ENCODE measurements at regions not wholly inside any gene's neighbourhood (a gene's known extent, or its start where the extent isn't known, plus 50 kb on each side); places are given as distances from the start of the nearest gene placed in this dataset.
"Not testable (repeated sequence)": the region's sequence is repeated elsewhere in the genome, so short reads cannot be mapped to it uniquely, and the experiment has no call there.

DNA sequence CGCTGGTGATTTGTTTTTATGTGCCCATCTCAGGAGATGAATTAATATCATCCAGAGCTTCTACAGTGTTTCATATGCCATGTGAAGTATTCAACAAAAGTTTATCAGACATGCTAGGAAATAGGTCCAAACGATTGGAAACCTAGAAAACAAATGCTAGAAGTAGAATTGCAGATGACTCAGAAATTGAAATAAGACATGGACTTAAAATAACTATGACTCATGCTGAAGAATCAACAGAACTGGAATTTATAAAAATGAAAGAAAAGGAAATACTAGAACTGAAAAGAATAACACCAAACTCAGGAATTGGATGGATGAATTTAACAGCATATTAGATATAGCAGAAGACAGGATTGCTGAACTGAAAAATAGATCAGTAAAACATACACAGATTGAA is 172.7 kb upstream of the GIMD1 start:
- no peak for FAIRE-seq
- no peak for DNase-seq (ENCODE audit: insufficient read length, low spot score)

DNA sequence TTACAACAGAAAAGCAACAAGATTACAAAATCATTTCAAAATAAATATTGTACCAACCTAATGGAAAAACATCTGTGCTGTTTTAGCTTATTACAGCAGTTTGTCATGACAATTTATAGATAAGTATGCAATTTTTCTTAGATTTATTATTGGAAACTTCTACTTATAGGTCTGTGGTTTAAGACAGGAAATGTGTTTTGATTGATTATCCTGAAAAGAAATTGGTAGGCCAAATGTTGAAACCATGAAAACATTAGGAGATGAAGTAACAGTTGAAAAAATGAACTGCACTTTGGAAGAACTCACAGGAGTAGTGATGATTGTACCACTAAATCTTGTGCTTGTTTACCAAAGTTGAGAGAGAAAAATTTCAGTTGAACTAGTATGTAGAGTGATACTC is 162.2 kb upstream of the GIMD1 start:
- no peak for FAIRE-seq
- no peak for DNase-seq (ENCODE audit: insufficient read length, low spot score)

DNA sequence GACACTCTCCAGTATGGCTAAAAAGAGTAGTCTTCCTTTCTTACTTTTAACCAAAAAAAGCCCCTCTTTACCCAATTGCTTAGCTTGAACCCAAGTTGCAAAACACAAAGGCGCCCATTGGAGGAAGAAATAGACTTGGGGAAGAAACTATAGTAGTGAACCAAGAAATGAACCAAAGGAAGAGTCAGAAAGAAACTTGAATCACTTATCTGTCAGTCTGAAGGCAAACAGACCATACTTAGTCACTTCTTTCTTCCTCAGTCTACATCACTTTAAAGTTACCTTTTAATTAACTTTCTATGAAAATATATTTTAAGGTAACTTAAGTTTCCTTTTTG is 161.4 kb upstream of the GIMD1 start:
- DNase-seq (ENCODE audit: insufficient read length, low spot score) = no peak
- no peak for FAIRE-seq

DNA sequence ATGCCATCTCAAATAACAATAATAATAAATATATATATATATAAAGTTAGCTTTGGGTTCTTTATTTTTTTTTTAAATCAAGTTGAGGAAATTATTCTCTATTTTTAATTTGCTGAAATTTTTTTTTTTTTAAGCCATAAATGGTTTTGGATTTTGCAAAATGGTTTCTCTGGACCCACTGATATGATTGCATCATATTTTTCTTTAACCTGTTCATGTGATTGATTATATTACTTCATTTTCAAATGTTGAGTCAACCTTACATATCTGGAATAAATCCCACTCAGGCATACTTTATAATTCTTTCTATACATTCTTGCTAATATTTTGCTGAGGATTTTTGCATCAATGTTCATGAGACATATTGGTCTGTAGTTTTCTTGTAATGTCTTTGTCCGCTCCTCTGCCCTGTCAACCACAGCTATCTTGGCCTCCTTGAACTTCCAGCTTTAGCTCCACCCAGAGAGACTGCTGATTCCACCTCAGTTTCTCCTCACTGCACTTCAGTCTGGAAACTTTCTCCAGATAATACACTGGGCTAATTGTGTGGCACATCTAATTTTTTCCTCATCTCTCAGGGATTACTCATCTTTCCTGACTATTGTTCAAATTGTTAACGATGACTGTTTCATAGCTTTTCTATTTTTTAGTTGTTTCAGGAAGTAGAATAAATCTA is 160.9 kb upstream of the GIMD1 start:
- DNase-seq (ENCODE audit: insufficient read length, low spot score) (no peak), FAIRE-seq (no peak)

DNA sequence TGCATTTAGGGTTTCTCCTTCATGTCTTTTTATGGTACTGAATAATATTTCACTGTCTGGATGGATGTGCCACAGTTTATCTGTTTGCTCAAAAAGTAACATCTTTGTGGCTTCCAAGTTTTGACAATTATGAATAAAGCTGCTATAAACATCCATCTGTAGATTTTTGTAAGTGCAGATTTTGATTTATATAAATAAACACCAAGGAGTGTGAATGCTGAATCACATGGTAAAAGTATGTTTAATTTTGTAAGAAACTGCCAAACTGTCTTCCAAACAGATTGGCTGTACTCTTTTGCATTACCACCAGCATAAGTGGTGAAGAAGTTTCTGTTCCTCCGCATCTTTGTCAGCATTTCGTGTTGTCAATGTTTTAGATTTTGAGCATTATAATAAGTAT is 158.7 kb upstream of the GIMD1 start:
- FAIRE-seq = no peak
- DNase-seq (ENCODE audit: insufficient read length, low spot score) = no peak

DNA sequence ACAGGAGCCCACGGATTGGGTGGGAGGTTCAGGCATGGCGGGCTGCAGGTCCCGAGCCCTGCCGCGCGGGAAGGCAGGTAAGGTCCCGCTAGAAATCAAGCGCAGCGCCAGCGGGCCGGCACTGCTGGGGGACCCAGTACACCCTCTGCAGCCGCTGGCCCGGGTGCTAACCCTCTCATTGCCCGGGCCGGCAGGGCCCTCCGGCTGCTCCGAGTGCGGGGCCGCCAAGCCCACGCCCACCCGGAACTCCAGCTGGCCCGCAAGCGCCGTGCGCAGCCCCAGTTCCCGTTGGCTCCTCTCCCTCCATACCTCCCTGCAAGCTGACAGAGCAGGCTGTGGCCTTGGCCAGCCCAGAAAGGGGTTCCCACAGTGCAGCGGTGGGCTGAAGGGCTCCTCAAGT is 156.8 kb upstream of the GIMD1 start:
- DNase-seq (ENCODE audit: insufficient read length, low spot score); FAIRE-seq: not testable (repeated sequence)

DNA sequence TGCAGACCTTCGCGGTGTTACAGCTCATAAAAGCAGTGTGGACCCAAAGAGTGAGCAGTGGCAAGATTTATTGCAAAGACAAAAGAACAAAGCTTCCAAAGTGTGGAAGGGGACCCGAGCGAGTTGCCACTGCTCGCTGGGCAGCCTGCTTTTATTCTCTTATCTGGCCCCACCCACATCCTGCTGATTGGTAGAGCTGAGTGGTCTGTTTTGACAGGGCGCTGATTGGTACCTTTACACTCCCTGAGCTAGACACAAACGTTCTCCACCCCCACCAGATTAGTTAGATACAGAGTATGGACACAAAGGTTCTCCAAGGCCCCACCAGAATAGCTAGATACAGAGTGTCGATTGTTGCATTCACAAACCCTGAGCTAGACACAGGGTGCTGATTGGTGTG is 156.2 kb upstream of the GIMD1 start:
- DNase-seq (ENCODE audit: insufficient read length, low spot score); FAIRE-seq: not testable (repeated sequence)

DNA sequence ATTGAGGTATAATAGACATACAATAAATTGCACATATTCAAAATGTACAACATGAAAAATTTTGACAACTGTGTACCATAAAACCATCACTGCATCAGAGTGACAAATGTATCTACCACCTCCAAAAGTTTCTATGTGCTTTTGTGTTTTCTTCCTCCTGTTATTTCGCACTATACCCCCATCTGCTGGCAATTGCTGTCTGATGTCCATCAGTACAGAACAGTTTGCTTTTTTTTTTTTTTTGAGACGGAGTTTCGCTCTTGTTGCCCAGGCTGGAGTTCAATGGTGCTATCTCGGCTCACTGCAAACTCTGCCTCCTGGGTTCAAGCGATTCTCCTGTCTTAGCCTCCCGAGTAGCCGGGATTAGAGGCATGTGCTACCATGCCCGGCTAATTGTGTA is 154.3 kb upstream of the GIMD1 start:
- DNase-seq (ENCODE audit: insufficient read length, low spot score) = no peak
- FAIRE-seq = no peak

DNA sequence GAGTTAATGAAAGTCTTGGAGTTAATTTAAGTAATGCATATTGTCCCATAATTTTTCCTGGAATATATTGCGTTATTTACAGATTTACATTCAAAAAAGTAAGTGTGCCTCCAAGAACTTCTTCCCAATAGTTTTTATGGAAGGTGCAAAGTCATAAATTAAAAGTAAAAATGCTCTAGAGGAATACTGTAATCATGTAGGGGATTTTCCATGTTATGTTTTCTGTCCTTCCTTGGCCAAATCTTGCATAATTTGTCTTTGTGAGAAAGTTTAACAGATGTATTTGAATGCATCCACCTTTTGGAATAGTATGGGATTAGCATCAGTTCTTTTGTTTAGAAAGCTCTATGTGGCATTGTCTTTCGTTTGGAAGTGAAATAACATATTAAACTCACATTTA is 144.1 kb upstream of the GIMD1 start:
- no peak for FAIRE-seq
- no peak for DNase-seq (ENCODE audit: insufficient read length, low spot score)

DNA sequence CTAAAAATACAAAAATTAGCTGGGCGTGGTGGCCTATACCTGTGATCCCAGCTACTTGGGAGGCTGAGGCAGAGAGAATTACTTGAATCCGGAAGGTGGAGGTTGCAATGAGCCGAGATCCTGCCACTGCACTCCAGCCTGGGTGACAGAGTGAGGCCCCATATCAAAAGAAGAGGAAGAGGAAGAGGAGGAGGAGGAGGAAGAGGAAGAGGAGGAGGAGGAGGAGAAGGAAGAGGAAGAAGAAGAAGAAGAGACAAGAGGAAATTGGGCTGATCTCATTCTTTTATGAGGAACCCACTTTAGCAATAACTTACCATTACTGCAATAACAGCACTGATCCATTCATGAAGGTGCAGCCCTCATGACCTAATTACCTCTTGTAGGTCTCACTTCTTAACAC is 138.9 kb upstream of the GIMD1 start:
- DNase-seq (ENCODE audit: insufficient read length, low spot score) = no peak
- no peak for FAIRE-seq

DNA sequence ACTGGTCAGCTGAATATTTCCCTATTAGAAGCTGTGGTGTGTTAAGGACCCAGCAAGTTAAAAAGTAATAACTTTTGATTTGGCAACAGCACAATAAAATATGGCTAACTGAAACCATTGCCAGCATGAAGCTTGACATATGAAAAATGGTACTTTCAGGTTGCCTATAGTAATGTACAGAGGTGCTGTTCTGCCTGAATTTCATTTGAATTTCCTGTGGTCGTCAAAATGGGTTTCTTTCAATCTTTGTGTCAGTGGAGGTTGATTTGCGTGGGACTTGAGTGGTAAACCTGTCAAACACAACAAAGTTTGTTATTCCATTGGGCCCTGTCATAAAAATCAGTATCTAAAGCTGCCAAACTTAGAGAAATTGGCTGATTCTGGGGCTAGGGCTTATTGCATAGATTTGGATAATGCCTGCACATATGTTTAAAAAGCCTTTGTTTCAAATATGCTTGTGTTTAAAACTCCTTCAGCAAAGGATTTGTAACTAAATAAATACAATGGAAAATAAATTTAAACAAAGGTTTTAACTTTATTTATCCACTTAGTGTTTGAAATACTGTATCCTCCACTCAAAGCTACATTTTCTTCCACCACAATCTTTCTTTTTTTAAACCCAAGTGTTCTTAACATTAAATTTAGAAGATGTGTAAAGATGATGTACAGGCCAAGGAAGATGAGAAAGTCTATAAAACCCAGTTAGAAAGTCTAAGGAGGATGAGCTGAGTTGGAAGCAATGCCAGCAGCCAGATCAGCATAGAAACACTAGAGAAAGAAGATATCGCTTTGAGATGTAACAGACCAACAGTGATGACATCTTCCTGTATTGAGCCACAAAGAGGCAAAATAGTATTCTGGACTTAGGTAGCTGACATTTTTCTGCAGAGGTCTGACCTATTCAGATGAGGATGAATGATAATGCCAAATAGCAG is 134.8 kb upstream of the GIMD1 start:
- DNase-seq (ENCODE audit: insufficient read length, low spot score) (no peak), FAIRE-seq (no peak)

DNA sequence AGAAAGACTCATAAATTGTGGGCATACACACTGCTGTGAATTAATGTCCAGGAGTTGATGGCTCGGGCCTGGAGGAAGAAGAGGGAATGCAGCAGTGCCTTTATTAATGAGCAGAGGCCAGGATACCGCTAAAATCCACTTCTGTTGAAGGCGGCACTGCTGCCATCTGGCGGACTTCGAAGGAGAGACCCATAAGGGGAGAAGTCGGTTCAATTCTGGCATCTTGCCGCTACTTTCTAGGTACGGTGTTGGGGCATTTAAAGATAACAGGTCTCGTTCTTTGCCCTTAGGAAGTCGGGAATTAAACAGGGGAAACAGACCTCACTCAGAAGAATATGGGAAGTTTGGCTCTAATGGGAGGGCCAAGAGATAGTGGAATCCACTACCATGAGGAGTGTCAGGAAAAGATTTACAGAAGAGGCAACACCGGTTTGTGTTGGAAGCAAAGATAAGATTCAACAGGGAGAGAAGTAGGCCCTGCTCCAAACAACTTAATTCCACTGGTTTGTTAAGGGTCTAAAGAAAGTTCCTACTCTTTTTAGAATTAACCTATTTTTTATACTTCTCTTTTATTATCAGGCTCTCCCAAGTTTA is 133.6 kb upstream of the GIMD1 start:
- FAIRE-seq (peak; percentile 39), DNase-seq (ENCODE audit: insufficient read length, low spot score) (peak; percentile 19)

DNA sequence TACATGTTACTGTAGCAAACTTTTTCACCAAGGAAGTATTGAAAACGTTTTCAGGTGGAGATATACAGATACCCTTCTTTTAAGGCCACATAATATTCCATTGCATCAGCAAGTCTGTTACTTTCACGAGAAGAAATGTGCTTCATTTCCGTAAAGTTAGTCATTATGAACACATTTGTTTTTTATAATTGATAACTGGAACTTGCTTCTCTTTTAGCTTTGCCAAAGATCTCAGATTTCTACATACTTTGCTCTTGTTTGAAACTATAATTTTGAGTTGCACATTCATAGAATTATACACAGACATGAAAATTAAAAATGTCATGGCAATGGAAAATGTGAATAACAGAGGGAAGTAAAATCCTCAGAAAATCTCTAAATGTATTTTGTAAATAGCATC is 128.7 kb upstream of the GIMD1 start:
- FAIRE-seq = no peak

DNA sequence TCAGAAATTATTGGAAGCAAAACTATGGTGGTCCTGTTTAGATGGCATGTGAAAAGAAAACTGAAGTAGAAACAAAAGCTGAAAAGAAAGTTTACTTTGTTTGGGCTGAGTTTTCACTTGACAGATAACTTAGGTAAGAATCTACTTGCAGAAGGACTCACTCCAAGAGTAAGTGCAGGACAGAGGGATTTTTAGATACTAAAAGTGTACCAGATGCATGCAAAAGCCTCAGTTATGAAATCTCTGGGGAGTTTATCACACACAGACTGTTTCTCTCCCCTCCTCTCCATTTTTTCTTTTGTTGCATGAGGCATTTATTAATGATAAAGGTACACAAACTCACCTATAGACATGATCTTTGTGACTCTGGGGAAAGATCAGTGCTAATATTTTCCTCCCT is 127.5 kb upstream of the GIMD1 start:
- no peak for FAIRE-seq
- no peak for DNase-seq (ENCODE audit: insufficient read length, low spot score)

More for the DNA sequence above, 128.7 kb upstream of the GIMD1 start:
- DNase-seq (ENCODE audit: insufficient read length, low spot score) = no peak

DNA sequence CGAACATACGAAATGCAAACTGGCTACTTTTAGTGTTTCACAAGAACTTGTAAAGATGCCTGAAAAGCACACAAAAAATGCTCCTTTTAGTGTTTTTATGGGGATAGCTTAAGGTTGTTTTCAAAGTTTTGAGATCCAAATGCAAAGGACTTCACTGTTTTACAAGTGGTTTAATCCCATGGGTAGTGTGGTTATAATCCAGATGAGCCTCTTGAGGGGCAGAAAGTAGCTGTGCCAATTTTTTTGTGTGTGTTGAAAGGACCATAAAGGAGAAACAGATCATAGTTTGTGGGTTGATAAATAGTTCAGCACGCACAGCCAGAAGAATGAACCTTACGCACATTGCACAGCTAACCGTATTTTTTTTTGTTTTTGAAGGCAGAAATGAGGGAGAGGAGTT is 126.9 kb upstream of the GIMD1 start:
- FAIRE-seq (no peak), DNase-seq (ENCODE audit: insufficient read length, low spot score) (no peak)

DNA sequence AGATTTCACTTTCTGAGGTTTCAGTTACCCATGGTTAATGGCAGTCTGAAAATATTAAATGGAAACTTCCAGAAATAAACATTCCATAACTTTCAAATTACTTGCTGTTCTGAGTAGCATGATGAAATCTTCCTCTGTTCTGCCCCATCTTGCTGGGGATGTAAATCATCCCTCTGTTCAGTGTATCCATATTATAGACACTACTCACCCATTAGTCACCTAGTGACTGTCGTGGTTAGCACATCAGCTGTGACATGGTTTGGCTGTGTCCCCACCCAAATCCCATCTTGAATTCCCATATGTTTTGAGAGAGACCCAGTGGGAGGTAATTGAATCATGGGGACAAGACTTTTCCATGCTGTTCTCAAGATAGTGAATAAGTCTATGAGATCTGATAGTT is 125.5 kb upstream of the GIMD1 start:
- no peak for FAIRE-seq
- no peak for DNase-seq (ENCODE audit: insufficient read length, low spot score)

DNA sequence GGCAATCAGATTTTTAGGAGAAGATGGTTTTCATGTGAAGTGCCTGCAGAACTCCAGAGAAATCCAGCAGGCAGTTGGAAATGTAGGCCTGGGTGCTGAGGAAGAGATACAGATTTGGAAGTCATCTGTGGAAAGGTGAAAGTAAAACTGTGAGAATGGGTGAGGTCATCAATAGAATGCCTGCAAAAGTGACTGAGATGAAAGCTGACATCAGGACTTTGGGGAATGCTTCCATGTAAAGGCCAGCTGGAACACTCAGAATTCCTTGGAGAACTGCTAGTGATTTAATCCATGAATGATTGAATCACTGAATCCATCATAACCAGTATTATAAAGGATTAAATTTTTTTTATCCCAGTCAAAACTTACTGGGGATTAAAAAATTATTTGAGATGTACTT is 124.5 kb upstream of the GIMD1 start:
- no peak for DNase-seq (ENCODE audit: insufficient read length, low spot score)
- FAIRE-seq = no peak

DNA sequence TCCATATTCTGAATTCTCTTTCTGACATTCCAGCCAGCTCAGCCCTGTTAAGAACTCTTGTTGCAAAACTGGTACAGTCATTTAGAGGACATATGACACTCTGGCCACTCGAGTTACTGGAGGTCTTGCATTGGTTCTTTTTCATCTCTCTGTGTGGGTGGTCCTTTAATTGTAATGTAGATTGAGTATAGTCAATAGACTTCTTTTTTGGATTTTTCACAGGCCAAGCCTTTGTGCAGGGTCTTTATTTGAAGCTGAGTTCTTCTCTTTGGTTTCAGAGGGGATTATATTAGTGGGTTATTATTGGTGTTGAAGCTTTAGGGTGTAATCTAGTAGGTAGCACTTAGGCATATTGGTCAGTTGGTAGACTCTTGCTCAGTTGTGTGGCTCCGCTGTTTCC is 118.0 kb upstream of the GIMD1 start:
- FAIRE-seq (no peak), DNase-seq (ENCODE audit: insufficient read length, low spot score) (no peak)

DNA sequence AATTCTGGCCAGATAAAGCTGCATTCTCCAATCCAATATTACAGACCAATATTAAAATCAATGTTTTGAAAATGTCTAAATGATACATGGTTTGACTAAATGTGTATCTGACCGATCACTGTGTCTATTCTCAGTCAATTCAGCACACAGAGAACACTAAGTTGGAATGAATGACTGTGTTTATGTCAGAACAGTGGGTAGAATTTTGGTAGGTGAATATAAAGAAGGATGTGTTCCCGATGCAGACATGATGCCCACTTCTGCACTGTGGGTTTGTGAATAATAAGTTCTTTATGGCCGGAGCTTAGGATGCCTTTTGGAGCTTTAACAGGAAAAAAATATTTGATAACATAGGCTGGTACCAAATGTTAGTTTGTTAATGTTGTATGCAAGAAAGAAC is 113.2 kb upstream of the GIMD1 start:
- FAIRE-seq = no peak
- DNase-seq (ENCODE audit: insufficient read length, low spot score) = no peak

DNA sequence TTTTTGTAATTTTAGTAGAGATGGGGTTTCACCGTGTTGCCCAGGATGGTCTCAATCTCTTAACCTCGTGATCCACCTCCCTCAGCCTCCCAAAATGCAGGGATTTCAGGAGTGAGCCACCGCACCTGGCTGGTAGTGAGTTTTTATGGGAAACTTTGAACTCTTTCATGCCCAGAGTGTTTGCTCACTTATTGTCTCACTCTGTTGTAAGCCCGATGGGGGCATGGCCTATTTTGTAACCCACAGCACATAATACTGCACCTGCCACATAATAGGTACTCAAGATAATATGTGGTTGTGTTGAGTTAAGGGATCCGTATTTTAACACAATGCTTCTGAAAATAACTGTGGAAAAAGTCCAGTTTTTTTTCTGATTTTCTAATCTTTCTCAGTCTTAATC is 109.6 kb upstream of the GIMD1 start:
- no peak for FAIRE-seq

DNA sequence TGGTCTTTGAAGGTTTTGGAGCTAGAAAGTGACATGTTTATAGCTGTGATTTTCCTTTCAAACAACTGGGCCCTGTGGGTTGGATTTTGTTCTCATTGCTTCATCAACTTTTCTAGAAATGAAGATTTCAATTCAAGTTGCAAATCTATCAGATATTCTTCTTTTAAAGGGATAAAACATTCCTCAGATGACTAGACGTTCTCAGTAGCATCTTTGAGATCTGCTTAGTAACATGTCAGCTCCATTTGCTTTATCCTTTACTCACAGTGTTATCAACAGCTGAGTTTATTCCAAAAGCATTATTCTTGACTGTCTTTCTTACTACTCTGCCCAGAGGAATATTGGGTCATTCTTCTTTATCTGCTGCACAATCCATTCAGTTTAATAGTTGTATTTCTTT is 108.2 kb upstream of the GIMD1 start:
- DNase-seq (ENCODE audit: insufficient read length, low spot score) = no peak
- no peak for FAIRE-seq

More for the DNA sequence above, 109.6 kb upstream of the GIMD1 start:
- DNase-seq (ENCODE audit: insufficient read length, low spot score) = no peak

DNA sequence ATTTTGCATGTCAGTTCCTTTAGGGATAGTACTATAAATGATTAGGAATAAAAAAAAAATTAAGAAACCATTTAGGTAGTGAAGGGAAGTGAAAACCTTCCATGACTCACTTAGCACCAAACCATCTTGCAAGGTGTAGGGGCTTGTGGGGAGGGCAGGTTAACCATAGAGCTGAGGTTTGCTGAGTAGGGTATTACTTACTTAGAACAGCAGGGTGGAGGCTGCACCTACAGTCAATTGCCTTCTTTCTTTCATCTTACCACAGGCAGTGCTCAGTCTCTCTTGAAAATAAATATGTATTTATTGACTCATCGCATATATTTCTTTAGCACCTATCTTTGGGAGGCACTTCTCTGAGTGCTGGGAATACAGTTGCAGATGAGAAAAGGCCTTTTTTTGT is 104.9 kb upstream of the GIMD1 start:
- no peak for DNase-seq (ENCODE audit: insufficient read length, low spot score)
- FAIRE-seq = no peak

Measured in GM19239 (cell line).